ENCODE measurements at regions not wholly inside any gene's neighbourhood (a gene's known extent, or its start where the extent isn't known, plus 50 kb on each side); places are given as distances from the start of the nearest gene placed in this dataset.

DNA sequence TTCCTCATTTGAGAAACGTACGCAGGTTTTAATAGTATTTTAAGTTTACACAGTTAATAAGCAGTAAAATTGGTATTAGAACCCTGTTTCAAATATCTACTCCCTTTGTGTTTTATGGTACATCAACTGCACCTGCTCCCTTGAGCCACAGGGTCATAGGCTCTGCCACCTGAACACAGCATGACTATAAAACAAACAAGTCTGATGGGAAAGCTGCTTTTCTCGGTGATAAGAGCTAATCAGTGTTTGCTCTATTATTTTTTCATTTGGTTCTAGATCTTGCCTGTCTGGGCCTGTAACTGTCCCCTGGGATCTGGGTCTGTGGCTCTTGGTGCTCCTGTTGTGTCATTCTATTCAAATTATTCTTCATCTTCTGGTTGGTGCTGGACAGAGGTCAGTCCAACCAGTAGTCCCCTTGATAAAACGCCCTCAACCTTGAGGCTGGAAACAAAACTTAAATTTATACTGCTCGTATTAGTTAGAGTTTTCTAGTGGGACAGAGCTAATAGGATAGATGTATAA, 314.8 kb upstream of the LRP1B start:
- Histone ChIP-seq H3K27me3 (ENCODE audit: insufficient read depth, low read length) (no peaks in the 10 kb centered on the region), H3K9ac (ENCODE audit: extremely low read depth, insufficient read length, low read length) (no peak overlapping the region), H2BK20ac (ENCODE audit: low read depth, low read length, poor library complexity, severe bottlenecking) (no peak overlapping the region), H3K4me1 (ENCODE audit: insufficient read depth, low read length) (no peaks in the 10 kb centered on the region), H3K23ac (ENCODE audit: insufficient read length, low read depth, low read length) (no peak overlapping the region), H4K91ac (ENCODE audit: insufficient read length, low read depth, low read length) (no peak overlapping the region), H3K79me1 (ENCODE audit: insufficient read depth, low read depth, low read length, poor library complexity, severe bottlenecking) (no peaks in the 10 kb centered on the region), H4K8ac (replicated peaks; ENCODE audit: insufficient read length, low read depth, low read length) (no peak overlapping the region), H3K27ac (ENCODE audit: insufficient read length, low read depth, low read length) (no peak overlapping the region), H3T11ph (ENCODE audit: low read length) (no peak overlapping the region), H3K14ac (ENCODE audit: insufficient read depth, low read length) (no peak overlapping the region), H2BK12ac (ENCODE audit: insufficient read length, low read depth, low read length) (no peak overlapping the region), H2BK120ac (ENCODE audit: low read depth, low read length, poor library complexity, severe bottlenecking) (no peak overlapping the region), H4K5ac (ENCODE audit: insufficient read length, low read depth, low read length) (no peak overlapping the region), H2BK15ac (ENCODE audit: low read depth, low read length) (no peak overlapping the region), H2AFZ (ENCODE audit: low read length) (no peak overlapping the region), H3K4me2 (ENCODE audit: insufficient read depth, insufficient read length, low read length) (no peak overlapping the region), H4K20me1 (ENCODE audit: control insufficient read depth, insufficient read depth, insufficient read length) (no peaks in the 10 kb centered on the region), H3K56ac (ENCODE audit: insufficient read length, low read depth, low read length) (no peak overlapping the region), H3K23me2 (ENCODE audit: insufficient read length, low read depth, low read length, poor library complexity, severe bottlenecking) (no peaks in the 10 kb centered on the region), H2AK5ac (ENCODE audit: insufficient read length, low read length) (no peak overlapping the region), H3K18ac (ENCODE audit: insufficient read length, low read depth, low read length) (no peak overlapping the region), H3K9me3 (ENCODE audit: control insufficient read depth, low read depth, low read length) (no peaks in the 10 kb centered on the region), H2BK5ac (ENCODE audit: insufficient read length, low read length) (no peak overlapping the region), H3K4ac (ENCODE audit: low read depth, low read length) (no peak overlapping the region), H3K79me2 (ENCODE audit: insufficient read depth, low read length) (no peaks in the 10 kb centered on the region)
- Mint-ChIP-seq H3K36me3 (ENCODE audit: insufficient read depth in 1 of 3, low read depth in 3 of 3) (no peaks in the 10 kb centered on the region), H3K4me3 (no peak overlapping the region), H3K9me3 (no peaks in the 10 kb centered on the region), H3K4me1 (no peaks in the 10 kb centered on the region), H3K27ac (no peak overlapping the region), H3K27me3 (ENCODE audit: low read depth) (no peaks in the 10 kb centered on the region)
- no CpG with 5 or more reads among the region's 5 CpGs for WGBS (ENCODE audit: extremely low coverage, insufficient read length, low lambda C conversion rate)
- DNase-seq: no peak
- TF ChIP-seq, protein P1, sequence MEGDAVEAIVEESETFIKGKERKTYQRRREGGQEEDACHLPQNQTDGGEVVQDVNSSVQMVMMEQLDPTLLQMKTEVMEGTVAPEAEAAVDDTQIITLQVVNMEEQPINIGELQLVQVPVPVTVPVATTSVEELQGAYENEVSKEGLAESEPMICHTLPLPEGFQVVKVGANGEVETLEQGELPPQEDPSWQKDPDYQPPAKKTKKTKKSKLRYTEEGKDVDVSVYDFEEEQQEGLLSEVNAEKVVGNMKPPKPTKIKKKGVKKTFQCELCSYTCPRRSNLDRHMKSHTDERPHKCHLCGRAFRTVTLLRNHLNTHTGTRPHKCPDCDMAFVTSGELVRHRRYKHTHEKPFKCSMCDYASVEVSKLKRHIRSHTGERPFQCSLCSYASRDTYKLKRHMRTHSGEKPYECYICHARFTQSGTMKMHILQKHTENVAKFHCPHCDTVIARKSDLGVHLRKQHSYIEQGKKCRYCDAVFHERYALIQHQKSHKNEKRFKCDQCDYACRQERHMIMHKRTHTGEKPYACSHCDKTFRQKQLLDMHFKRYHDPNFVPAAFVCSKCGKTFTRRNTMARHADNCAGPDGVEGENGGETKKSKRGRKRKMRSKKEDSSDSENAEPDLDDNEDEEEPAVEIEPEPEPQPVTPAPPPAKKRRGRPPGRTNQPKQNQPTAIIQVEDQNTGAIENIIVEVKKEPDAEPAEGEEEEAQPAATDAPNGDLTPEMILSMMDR (conservative IDR thresholded peaks at IDR 0.05): no peak

All from H9 (cell line).